GM04504 (cell line): ENCODE measurements at regions not wholly inside any gene's neighbourhood (a gene's known extent, or its start where the extent isn't known, plus 50 kb on each side); places are given as distances from the start of the nearest gene placed in this dataset.

Experiments used
- DNase-seq: peaks from one replicate; pipeline ENCODE4 v3.0.0-alpha.2; 2012; ENCODE audit warnings: low read depth

- DNase-seq = no peak
Measured at GRCh38 chr10:88023676-88024075, 160.3 kb downstream of the PTEN start.

GRCh38 chr10:88026031-88026430, 162.6 kb downstream of the PTEN start:
- DNase-seq = no peak

- no peak for DNase-seq
Measured at GRCh38 chr10:88027570-88027969, 164.1 kb downstream of the PTEN start.

- DNase-seq = no peak
Measured at GRCh38 chr10:88028072-88028471, 164.6 kb downstream of the PTEN start.

DNA sequence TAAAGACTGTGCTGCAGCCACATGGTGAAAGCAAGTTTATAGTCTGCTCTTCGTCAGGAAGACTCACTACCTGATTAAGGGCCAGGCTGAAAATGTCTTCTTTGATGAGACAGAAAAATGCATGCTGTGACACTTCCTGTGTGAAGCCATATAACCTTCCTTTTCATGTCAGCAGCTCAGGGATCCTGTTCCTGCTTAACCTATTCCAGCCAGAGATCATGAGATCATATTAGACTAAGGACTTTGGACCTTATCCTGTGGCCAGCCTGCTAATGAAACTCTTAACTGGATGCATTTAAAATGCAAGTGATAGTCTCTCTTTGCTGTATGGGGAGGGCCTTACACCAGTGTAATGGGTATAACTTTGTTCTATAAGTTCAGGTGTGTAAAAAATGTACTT, 165.2 kb downstream of the PTEN start:
- DNase-seq = no peak

DNA sequence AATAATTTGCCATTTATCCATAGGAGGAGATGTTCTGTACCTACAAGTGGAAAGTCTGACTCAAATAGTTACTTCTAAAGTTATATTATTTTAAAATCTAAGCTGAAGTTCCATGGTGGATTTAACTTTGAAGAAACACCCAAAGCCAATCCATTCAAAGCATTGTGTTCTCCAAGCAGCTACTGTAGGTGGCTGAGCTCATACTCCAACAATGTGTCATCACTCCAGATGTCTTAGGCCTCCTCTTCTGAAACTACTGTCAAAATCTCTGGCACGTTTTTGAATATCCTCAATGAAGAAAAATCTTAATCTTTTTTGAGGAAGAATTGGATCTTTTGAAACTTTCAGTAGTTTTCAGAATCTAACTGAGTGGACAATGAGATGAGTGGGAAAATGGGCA, 169.1 kb downstream of the PTEN start:
- no peak for DNase-seq

GRCh38 chr10:88033385-88033784, 170.0 kb downstream of the PTEN start:
- no peak for DNase-seq

- no peak for DNase-seq
Measured at GRCh38 chr10:88033793-88034192, 170.4 kb downstream of the PTEN start.

- no peak for DNase-seq
Measured at GRCh38 chr10:88036126-88036525, 172.7 kb downstream of the PTEN start.

DNA sequence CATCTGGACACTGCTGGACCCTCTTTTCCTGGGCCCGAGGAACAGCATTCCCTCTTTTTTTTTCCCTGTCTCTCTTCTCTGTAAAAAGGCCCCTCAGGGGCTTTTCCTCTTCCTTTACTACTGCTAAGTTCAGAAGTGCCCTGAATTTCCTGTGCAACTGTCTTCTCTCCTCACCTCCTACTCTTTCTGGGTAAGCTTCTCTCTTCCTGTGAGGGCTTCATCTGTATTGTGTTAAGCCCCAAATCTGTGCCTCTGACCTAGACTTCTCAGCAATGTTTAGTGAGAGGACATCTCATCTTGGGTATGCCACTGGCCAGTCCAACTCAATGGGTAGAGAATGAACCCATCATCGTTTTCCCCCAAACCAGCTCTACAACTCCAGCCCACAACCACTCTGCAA, 174.2 kb downstream of the PTEN start:
- no peak for DNase-seq

GRCh38 chr10:88038268-88038667, 174.8 kb downstream of the PTEN start:
- DNase-seq = no peak

DNA sequence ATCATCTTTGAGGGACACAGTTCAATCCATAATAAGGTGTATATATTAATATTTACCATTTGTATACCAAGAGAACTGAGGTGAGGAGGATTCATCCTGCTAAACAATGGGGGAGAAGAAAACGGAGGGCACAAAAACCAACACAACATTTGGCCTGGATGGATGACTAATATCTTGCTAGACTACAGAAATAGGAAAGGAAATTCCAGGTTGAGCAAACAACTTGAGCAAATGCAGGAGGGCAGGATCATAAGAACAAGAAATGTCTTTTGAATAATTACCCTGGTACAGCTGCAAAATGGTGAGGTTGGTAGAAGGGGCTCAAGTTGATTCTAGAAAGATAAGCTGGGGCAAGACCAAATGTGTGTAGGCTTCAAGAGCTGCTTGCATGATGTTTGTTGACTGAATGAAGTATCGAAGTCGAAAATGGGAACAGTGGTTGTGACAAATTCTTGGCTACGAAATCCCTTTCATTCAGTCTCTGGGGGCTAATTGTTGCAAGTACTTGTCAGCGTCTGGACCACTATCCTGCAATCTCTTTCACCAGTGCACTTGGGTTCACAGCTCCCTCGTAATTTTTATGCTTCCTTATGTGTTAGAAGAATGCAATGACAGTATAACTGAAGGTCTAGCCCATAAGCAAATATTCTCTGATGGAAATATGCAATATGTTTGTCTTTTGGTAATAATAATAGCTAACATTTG, 176.2 kb downstream of the PTEN start:
- DNase-seq = no peak

GRCh38 chr10:88041243-88042159, 178.1 kb downstream of the PTEN start:
- no peak for DNase-seq

- peak; percentile 60 for DNase-seq
Measured at GRCh38 chr10:88042160-88043100, 179.0 kb downstream of the PTEN start.

GRCh38 chr10:88045096-88045495, 181.7 kb downstream of the PTEN start:
- no peak for DNase-seq

GRCh38 chr10:88045656-88046415, 182.4 kb downstream of the PTEN start:
- no peak for DNase-seq

- no peak for DNase-seq
Measured at GRCh38 chr10:88047579-88047978, 184.2 kb downstream of the PTEN start.

DNA sequence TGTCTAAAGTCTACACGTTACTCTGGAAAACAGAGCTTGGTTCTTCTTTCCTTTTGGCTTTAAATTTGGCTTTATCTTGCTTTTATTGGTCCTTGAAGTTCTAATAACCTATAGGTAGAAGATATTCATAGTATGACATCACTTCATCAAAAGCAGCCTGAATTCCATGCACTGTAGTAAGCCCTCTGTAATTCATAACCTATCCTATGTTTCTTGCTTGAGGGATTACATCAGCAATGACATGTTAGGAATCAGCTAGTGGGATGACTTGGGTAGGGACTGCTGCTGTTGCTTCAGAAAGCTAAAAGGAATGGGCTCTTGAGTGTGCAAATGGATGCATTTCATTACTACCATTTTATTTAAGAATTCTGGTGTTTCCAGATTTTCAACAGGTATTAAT, 184.9 kb downstream of the PTEN start:
- no peak for DNase-seq

DNA sequence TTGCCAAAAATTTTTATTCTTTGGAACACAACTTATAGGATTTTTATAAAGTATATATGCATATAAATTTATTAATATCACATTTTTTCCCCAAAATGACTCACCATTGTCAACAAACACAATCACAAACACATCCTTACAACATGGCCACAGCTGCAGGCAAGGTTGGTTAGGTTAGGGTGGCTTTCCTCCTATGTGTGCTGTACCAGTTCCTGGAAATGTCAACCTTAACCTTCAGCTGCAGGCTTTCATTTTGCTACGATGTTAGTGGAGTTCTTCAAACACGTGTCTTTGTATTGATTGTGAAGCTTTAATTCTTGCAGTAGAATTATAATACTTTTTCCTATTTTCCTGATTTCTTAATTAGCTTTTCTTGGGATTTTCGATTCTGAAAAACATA, 185.8 kb downstream of the PTEN start:
- DNase-seq = no peak

- no peak for DNase-seq
Measured at GRCh38 chr10:88057720-88058119, 194.3 kb downstream of the PTEN start.

GRCh38 chr10:88058750-88059149, 195.3 kb downstream of the PTEN start:
- no peak for DNase-seq

GRCh38 chr10:88059190-88059589, 195.8 kb downstream of the PTEN start:
- no peak for DNase-seq
